HG02840 (cell line): ENCODE measurements at regions not wholly inside any gene's neighbourhood (a gene's known extent, or its start where the extent isn't known, plus 50 kb on each side); places are given as distances from the start of the nearest gene placed in this dataset.
"Not testable (repeated sequence)": the region's sequence is repeated elsewhere in the genome, so short reads cannot be mapped to it uniquely, and the experiment has no call there.

Experiments used
- ATAC-seq: cut with Tn5 transposase; IDR thresholded peaks from one replicate; pipeline ENCODE4 v1.9.1; 2021; ENCODE audit warnings: mild to moderate bottlenecking, moderate library complexity, moderate number of reproducible peaks; ENCODE audit not compliant: unreplicated experiment, low FRiP score

DNA sequence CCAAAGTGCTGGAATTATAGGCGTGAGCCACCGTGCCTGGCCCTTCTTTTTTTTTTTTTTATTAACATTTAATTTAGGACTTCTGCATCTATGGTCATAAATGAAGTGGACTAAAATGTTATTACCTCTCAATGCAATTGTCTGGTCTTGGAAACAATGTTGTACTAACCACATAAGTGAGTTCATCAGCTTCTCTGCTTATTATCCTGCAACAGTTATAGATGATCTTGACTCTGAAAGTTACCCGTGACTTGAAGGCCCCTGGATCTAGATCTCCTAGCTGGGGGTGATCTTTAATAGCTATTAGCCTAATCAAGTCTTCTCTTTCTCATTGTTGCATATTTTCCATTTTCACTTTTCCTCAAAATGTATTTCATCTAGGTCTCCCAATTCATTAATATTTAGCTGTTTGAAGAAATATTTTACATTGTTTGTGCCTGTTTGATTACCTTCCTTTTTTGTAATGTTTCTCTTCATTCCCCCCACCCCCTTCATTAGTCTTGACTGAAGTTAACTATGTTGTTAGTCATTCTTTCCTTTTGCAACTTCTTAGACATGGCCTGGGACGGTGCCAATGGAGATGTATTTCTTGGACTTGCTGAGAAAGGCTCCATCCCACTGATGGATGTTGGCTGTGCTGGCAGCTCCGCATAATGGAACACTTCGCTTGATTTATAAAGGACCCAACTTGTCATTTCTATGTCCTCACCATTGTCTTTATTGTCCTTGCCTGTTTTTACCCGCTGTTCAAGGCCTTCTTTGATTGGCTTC lies 141.6 kb upstream of the RIOK3 start:
- ATAC-seq = no peak

DNA sequence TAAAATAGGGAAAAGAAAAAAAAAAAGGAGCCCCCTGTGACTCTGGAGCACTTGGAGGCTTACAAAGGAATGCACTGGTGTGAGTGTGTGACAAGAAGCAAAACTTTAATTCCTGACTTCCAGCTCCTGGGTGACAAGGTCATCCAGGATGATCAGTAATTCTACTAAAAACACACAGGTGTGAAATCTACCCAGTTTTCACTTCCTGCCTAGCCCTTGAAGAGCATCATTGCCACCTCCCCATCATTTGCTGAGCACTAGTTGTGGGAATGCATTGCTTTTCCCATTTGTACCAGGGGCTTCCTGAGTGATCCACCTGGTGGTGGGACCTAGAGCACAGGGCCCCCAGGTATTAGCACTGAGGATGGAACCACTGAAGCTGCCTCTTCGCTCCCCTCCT lies 139.7 kb upstream of the RIOK3 start:
- ATAC-seq = no peak

DNA sequence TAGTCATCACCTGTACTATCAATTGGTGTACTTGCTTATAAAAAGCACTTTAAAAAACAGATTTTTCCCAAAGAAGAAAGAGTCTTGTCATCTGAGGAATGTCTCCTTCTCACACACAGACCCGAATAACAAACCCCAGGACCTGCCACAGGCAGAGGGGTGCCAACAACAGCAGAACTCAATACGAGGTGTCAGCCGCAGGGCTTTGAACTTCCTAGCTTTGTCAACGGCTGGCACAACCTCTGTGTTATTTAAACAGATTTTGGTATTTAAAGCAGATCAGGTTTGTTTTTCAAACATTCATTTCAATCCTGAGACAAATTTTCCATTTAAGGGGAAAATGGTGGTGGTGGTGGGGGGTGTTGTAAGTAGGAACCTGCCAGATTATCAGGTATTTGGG lies 138.4 kb upstream of the RIOK3 start:
- ATAC-seq = no peak

DNA sequence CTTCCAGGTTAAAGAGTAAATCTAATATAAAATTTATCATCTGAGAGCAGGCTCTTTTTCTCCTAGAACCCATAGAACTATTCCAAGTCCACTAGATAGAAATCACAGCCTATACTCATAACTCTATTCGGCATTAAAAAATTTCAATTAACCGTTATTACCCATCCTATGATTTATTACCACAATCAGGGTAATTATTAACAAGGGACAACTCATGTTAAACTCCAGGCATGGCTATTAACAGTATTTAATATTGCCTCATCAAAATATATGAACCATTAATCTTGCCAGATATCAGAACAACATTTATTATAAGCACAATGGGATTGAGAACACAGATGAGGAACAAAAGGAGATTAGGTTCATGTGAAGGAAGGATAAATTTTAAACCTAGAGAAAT lies 136.8 kb upstream of the RIOK3 start:
- ATAC-seq = no peak

DNA sequence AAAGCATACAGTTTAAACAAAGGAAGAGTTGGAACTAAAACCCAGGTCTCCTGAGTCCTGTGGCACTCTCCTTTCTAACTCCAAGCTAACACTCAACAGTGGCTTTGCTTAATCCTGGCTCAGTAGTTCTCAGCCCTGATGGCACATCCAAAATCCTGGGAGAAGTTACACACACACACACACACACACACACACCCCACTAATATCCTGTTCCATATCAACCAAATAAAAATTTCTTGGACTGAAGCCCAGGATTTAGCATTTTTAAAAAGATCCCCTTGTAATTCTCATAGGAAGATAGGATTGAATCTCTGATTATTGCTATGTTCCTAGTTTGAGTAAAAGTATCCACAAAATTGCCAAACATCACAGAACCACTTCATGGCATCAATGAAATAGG lies 136.1 kb upstream of the RIOK3 start:
- ATAC-seq = no peak

DNA sequence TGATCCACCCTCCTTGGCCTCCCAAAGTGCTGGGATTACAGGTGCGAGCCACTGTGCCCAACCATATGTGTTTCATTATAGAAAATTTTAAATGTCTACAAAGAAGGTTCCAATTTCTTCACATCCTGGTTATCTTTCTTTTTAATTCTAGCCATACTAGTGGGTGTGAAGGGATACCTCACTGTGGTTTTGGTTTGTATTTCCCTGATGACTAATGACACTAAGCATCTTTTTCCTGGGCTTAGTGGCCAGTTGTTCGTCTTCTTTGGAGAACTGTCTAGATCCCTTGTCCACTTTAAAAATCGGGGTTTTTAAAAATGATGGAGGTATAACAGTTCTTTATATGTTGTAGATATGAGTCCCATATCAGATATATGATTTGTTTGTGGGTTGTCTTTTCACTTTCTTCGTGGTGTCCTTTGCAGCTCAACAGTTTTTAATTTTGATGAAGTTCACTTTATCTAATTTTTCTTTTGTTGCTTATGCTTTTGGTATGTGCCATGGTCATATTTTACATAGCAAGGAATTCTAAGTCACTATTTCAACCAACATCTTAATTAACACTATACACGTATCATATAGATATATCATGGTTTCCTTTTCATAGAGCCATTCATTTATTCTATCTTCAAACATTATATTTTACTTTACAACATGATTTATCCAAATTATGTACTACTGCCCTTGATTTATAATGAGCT lies 135.0 kb upstream of the RIOK3 start:
- ATAC-seq = no peak

DNA sequence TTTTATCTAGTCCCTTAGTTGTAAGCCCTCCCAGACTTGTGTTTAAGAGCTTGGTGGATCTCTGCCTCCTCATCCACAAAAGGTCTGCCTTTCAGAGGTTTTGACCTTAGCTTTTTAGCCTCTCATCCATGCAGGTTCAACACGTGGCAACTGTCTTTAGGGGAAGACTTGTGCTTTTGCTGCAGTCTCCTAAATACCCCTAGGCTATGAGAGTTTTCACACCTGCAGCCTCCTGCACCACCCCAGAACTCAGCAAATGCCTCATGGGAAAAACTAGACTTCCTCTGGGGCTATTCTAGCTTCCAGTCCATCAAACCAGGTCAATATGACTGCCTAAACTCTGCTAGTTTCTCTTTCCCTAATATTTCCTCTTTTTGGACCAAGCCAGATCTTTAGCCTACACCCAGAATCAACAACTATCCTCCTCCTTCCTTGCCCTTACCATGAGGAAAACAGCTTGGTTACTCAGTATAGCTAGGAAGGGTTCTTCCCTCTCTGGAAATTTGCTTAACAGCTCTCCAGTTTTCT lies 132.3 kb upstream of the RIOK3 start:
- no peak for ATAC-seq

DNA sequence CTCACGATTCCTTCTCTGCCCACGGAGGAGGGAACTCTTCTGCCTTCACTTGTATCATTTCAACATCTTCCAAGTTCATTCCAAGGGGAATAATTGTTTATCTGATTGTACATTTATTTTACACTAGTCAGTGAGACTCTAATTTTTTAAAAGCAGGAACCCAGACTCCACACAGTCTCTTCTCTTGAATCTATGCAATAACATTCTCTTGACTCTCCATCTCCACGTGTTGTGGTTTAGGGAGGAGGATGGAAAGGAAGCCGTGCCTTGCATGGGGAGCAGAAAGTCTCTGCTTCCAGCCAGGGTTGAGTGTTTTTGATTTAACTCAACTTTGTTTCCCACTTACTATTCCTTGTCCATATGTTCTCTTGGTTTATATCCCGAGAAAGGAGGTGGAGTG lies 131.1 kb upstream of the RIOK3 start:
- ATAC-seq = no peak

DNA sequence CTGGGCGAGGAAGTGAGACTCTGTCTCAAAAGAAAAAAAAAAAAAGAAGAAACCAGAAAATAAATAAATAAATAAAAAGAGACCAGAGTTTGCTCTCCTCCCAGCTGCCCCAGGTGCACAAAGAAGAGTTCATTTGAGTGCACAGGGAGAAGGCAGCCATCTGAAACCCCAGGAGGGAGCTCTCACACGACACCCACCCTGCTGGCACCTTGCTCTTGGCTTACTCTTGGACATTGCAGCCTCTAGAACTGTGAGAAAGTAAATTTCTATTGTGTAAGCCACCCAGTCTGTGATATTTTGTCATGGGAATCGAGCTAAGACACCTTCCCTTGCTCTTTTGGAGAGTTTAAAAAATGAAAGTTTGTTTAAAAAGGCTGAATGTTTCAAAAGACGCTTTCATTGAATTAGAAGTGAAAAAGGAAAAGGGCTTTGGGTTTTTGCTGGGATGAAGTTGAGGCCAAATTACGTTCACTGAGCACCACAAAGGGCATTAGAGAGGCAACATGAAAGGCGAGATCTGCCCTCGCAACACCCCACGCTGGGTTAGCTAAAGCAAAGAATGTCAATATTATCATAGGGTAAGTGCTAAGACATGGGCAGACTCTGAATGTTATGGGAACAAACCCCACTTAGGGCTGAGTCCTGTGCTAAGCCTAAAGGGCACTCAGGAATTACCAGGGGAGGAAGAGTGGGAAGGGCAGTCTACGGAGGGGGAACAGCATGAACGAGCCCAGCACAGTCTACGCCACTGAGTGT lies 128.9 kb upstream of the RIOK3 start:
- ATAC-seq = no peak

DNA sequence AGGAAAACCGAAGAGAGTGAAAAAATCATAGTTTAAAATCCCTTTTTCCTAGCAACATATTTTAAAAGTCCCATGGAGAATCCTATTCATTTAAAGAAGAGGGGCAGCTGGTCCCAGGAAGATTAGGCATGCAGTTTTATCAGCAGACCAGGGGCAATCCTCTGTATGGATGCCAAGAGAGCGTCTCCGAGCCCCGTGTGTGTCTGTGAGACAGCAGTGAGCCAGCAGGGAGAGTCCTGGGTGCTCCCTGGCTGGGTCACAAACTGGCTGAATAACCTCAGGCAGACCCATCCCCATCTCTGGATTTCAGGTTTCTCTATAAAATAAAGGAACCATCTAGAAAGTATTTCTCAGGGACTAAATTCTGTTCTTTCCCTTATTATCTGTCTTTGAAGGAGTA lies 128.2 kb upstream of the RIOK3 start:
- ATAC-seq = no peak

DNA sequence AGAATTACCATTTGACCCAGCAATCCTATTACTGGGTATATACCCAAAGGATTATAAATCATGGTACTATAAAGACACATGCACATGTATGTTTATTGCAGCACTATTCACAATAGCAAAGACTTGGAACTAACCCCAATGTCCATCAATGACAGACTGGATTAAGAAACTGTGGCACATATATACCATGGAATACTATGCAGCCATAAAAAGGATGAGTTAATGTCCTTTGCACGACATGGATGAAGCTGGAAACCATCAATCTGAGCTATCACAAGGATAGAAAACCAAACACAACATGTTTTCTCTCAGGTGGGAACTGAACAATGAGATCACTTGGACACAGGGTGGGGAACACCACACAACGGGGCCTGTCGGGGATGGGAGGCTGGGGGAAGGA lies 123.4 kb upstream of the RIOK3 start:
- not testable (repeated sequence) for ATAC-seq

DNA sequence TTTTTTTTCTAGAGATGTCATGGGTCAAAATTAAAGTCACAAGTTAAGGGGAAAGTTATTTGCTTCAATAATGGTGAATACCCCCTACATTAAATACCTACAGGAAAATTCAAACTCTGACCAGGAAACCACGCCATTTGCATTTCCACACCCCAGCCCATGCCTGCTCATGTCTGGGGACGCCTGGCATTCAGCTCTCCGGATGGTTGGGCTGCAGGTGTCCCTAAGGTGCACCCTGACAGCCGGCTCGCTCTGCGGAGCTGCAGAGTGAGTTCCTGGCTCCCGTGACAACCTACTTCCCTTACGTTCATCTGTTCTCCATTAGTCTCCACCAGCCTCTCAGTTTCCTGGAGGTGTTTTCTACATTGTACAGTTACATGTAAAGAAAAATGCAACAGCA lies 122.7 kb upstream of the RIOK3 start:
- ATAC-seq = peak; percentile 91

DNA sequence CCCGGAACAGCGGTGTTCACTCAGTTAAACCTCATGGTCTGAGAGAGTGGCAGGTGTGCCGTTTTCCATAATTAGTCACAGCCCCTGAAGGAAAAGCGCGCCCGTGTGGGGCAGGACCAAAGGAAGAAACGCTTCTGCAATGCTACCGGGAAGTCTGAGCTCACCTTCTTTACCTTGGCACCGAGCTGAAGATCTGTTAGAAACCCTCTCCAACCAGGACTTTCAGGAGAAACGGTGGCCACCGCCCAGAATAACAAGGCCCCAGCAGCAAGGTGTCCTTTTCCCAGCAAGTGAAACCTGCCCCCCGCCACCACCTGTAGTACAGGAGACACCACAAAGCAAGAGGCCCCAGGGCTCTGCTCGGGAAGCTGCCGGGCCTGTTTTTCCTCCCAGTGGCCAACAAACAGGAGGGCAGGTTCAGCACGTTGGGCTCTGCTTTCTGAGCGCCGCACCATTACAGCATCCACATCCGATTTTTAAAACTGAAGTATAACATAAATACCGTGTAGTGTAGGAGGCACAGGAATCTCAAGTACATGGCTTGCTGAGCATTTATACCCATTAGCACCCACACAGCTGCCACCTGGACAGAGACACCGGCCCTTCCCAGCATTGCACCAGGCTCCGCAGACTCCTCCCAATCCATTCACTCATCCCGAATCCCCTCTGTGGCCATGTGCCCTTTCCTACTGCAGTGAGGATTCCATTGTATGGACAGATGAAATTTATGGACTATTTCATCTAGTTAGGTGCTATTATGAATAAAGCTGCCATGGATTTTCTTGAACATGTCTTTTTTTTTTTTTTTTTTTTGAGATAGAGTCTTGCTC lies 121.8 kb upstream of the RIOK3 start:
- no peak for ATAC-seq

DNA sequence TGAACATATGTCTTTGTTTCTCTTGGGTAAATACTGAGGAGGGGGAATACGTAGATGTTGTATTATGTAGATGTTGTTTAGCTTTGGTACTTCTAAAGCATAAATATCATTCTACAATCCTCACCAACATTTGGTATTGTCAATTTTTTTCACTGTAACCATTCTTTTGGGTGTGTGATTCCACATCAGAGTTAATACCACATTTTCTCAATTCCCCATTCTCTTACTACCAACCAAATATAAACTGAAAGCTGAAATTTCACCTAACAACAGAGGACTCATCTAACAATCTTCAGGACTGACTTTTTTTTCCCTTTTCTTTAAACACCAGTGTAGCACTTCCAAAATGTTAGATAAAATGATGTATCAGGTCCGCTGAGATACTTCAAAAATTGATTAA lies 120.7 kb upstream of the RIOK3 start:
- ATAC-seq = no peak

DNA sequence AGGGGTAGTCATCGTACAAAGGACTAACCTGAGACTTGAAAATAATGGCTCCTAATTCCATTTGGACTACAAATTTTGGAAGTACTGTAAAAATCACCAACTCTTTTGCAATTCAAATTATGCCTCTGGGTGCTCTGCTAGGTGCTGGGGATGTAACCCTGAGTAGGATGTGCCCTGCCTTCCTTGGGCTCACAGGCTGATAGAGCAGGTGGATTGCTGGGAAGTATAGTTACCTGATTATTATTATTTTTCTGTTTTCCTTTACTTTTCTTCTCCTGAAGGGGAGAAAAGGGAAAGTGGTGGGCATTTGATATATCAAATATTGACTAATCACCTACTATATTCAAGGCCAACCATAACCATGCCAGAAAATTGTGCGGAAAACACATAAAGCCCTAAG lies 119.3 kb upstream of the RIOK3 start:
- no peak for ATAC-seq

DNA sequence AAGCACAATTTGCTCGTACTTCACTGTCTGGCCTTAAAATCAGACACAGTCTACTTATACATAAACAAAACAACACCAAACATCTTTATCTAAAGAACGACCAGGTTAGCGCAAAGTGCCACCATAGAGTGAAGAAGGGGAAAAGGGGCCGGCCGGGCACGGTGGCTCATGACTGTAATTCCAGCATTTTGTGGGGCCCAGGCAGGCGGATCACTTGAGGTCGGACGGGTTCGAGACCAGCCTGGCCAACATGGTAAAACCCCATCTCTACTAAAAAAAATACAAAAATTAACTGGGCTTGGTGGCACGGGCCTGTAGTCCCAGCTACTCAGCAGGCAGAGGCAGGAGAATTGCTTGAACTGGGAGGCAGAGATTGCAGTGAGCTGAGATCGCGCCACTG lies 118.5 kb upstream of the RIOK3 start:
- ATAC-seq = no peak

DNA sequence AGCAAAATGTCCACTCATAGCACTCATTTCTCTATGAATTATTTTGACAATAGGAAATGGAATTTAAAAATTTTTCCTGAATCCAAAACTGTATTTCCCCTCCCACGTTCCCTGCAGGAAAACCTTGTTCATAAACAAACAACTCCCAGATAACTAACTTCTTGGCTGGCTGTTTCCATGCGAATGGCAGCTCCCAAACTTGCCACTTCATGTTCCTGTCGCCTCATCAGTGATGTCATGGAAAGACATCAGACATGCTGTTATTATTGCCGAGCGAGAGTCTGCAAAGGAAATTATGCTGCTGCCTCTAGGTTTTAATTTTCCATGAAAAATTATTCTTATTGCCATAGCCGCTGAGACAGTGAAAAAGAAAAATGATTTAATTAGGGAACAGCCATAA lies 117.0 kb upstream of the RIOK3 start:
- no peak for ATAC-seq

DNA sequence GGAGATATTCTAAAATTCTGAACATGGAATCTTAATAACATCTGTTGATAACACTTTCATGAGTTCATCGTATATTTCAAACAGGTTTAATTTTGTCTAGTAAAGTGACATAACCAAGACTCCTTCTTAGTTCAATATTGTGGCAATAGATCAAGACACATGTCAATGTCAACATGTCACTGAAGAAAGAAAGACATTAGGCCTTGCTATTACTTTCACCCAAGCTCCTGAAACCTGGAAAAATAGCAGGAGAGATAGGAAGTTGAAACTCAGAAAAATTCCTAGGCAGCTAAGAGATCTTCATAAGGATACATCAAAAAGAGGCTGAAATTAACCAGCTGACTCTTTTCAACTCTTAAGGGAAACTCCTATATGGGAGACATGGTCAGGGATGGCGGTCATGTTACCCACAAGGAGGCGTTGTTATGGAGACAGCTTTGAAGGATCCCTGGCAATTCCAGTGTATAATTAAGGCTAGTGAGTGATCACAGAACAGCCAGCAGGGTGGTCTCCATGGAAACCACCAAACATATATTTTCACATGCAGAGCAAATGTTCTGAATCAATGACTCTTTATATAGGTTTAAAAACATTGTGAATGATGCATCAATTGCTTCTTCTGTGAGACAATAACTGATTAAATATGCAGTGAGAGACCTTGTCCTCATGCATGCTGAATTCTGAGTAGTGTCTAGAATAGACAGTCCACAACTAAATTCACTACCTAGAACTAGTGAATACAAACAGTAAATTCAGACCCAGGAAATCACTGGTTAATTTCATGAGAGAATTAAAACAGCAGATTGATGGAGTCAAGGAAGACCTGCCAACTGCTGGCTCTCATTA lies 115.3 kb upstream of the RIOK3 start:
- no peak for ATAC-seq

DNA sequence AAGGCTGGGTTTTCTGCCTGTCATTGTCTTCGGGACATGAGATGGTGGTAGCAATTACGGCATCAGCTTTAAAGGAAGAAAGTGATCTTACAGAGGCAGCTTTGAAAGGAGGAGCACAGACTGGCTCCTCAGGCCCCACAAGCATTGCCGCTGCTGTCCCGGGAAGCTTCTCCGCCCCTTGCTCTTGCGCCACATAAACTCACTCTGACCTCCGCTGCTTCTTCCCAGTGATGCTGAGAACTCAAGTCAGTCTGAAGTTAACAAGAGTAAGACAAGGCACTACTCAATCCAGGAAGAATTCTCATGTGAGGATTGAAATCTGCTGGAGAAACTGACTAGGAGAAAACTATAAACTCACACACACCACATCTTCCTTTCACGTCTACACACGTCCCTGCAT lies 112.4 kb upstream of the RIOK3 start:
- ATAC-seq = no peak

DNA sequence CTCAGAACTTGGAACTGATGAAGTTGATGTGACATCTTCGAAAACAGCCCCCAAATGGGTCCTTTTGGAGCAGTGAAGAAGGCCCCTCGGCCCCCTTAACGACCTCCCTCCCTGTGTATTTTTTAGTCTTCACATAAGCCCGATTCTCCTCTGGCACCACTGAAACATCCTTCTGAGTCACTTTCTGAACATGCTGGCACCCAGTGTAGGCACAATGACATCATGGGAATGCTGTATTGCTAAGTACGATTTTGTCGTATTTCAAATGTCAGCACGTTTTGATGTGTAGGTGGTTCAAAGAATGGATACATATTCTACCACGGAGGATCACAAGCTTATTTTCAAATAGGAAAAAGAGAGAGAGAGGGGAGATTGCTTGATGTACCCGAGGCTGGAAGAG lies 111.7 kb upstream of the RIOK3 start:
- ATAC-seq = no peak
